HUES6 (cell line): ENCODE measurements at regions not wholly inside any gene's neighbourhood (a gene's known extent, or its start where the extent isn't known, plus 50 kb on each side); places are given as distances from the start of the nearest gene placed in this dataset.
"Not testable (repeated sequence)": the region's sequence is repeated elsewhere in the genome, so short reads cannot be mapped to it uniquely, and the experiment has no call there.

Experiments
- H3K27ac ChIP-seq: 2 replicates; pipeline ENCODE4 v1.7.0; 2013; ENCODE audit warnings: low read depth, mild to moderate bottlenecking, low read length, inconsistent platforms
- H3K27me3 ChIP-seq: 2 replicates; pipeline ENCODE4 v1.6.1; 2013; ENCODE audit warnings: low read length; ENCODE audit not compliant: control insufficient read depth, insufficient read depth
- H3K36me3 ChIP-seq: 2 replicates; pipeline ENCODE4 v1.6.1; 2013; ENCODE audit warnings: low read length; ENCODE audit not compliant: control insufficient read depth, insufficient read depth
- H3K4me1 ChIP-seq: 2 replicates; pipeline ENCODE4 v1.6.1; 2013; ENCODE audit warnings: low read length; ENCODE audit not compliant: control insufficient read depth, insufficient read depth
- H3K4me3 ChIP-seq: 2 replicates; pipeline ENCODE4 v1.5.1; 2013; ENCODE audit warnings: low read depth, low read length
- H3K9ac ChIP-seq: one replicate; pipeline ENCODE4 v1.6.1; 2013; ENCODE audit warnings: mild to moderate bottlenecking, low read length
- H3K9me3 ChIP-seq: 2 replicates; pipeline ENCODE4 v1.6.1; 2013; ENCODE audit warnings: low read depth, low read length; ENCODE audit not compliant: control insufficient read depth, insufficient read depth

DNA sequence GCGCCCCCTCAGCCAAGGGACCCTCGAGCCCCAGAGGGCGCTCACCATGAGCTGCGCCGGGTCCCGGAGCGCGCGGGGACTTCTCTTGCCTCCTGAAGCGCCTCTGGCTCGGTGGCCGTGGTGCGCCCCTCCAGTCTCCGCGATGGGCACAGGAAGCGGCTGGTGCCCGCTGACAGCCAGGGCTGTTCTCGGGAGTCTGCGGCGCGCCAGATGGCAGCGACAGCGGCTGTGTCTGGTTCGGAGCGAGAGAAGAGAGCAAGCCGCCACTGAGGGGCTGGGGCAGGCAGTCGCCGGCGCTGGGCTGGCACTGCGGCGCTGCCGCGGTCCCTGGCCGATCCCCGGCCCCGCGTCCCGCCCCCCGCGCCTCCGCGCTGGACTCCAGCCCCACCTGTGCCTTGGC lies 920.2 kb downstream of the RPIA start:
- not testable (repeated sequence) for H3K27ac ChIP-seq, H3K36me3 ChIP-seq, H3K4me1 ChIP-seq, H3K9ac ChIP-seq, H3K9me3 ChIP-seq
- peak overlapping the region; percentile 56 for H3K4me3 ChIP-seq
- H3K27me3 ChIP-seq: peaks cover 49% of the 10 kb centered on the region

DNA sequence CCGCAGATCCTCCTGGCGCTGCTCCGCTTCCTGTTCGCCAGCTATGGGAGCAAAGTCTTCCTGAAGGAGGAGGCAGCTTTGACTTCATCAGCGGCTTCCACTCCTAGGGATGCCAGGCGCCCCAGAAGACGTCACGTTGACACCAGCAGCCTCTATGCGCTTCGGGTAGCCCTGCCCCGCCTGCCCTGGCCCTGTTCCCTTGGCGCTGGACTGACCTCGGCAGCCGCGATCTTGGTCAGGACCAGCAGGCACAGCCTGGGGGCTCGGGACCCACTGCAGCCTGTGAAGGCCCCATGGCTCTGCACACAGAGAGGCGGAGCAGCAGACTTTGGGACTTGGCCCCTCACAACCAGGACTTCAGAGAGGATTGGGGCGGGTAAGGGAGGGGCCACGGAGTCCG lies 957.8 kb downstream of the RPIA start:
- not testable (repeated sequence) for H3K27me3 ChIP-seq, H3K9me3 ChIP-seq, H3K4me1 ChIP-seq, H3K36me3 ChIP-seq, H3K4me3 ChIP-seq, H3K9ac ChIP-seq, H3K27ac ChIP-seq

DNA sequence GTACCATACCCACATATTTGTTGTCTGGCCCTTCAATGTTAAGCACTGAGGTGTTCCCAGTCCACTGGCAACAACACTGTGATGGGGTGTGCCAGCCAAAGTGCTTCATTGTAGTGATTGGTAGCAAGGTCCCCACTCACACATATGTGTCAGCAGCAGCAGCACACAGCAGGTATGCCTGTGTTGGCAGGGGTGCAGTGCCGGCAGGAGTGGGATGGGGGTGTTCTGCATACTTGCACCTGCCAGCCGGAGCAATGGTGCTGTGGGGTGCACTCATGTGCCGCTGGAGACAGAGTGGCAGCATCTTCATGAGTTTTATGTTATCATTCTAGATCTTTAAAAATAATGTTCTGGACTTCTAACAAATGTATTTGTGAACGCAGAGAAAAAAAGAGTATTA lies 987.8 kb downstream of the RPIA start:
- H3K4me1 ChIP-seq, H3K9me3 ChIP-seq, H3K4me3 ChIP-seq, H3K9ac ChIP-seq, H3K27ac ChIP-seq, H3K36me3 ChIP-seq: not testable (repeated sequence)
- H3K27me3 ChIP-seq: peaks cover 35% of the 10 kb centered on the region
